GM13977 (cell line): ENCODE measurements at regions not wholly inside any gene's neighbourhood (a gene's known extent, or its start where the extent isn't known, plus 50 kb on each side); places are given as distances from the start of the nearest gene placed in this dataset.

Experiments
- DNase-seq: peaks from one replicate; pipeline ENCODE4 v3.0.0; 2012; ENCODE audit warnings: low spot score
- CTCF ChIP-seq: IDR thresholded peaks from 2 replicates; pipeline ENCODE4 v1.5.1; 2012; ENCODE audit warnings: mild to moderate bottlenecking, control low read depth; ENCODE audit not compliant: insufficient read depth; ENCODE audit errors: extremely low read depth, missing control alignments
- in situ Hi-C: fragments of 300-500 bp; cut with MboI; formaldehyde crosslinking; loops from one replicate; pipeline ENCODE4 v1.12.0; 2022; ENCODE audit warnings: low sequenced_read_pairs, low pct_unique_long_range_greater_than_20kb, mixed read lengths, inconsistent platforms; ENCODE audit not compliant: unreplicated experiment

GRCh38 chrX:25083661-25084060 lies 67.9 kb upstream of the ARX start:
- in situ Hi-C loops: no loop called here
- no peak for TF ChIP-seq CTCF
- no peak for DNase-seq

- in situ Hi-C loops: no loop called here
- TF ChIP-seq CTCF: no peak
- no peak for DNase-seq
Observed at GRCh38 chrX:25079020-25079419, 63.3 kb upstream of the ARX start.

- in situ Hi-C loops: no loop called here
- no peak for DNase-seq
- TF ChIP-seq CTCF: no peak
Observed at GRCh38 chrX:25076941-25077500, 61.3 kb upstream of the ARX start.

- in situ Hi-C loops: no loop called here
- no peak for DNase-seq
- no peak for TF ChIP-seq CTCF
Observed at GRCh38 chrX:25072247-25072646, 56.5 kb upstream of the ARX start.

- in situ Hi-C loops: no loop called here
- DNase-seq: no peak
Observed at GRCh38 chrX:25070038-25070437, 54.3 kb upstream of the ARX start.

GRCh38 chrX:25069209-25069608 lies 53.4 kb upstream of the ARX start:
- no peak for DNase-seq
- no peak for TF ChIP-seq CTCF
- in situ Hi-C loops: no loop called here

More at GRCh38 chrX:25070038-25070437, 54.3 kb upstream of the ARX start:
- no peak for TF ChIP-seq CTCF

- no peak for TF ChIP-seq CTCF
- in situ Hi-C loops: no loop called here
- no peak for DNase-seq
Observed at GRCh38 chrX:25068340-25068739, 52.6 kb upstream of the ARX start.
